Ishikawa (cell line): ENCODE measurements at regions not wholly inside any gene's neighbourhood (a gene's known extent, or its start where the extent isn't known, plus 50 kb on each side); places are given as distances from the start of the nearest gene placed in this dataset.

Experiments
- CREB1 ChIP-seq: IDR thresholded peaks from 2 replicates; pipeline ENCODE4 v1.6.1; 2012; ENCODE audit warnings: low read depth
- EGR1 ChIP-seq: IDR thresholded peaks from 2 replicates; pipeline ENCODE4 v1.6.1; 2012
- EP300 ChIP-seq: IDR thresholded peaks from 2 replicates; pipeline ENCODE4 v1.6.1; 2012; ENCODE audit warnings: borderline replicate concordance
- FOXM1 ChIP-seq: IDR thresholded peaks from 2 replicates; pipeline ENCODE4 v1.6.1; 2012; ENCODE audit warnings: low read depth, borderline replicate concordance
- MAX ChIP-seq: IDR thresholded peaks from 2 replicates; pipeline ENCODE4 v1.6.1; 2012
- NFIC ChIP-seq: IDR thresholded peaks from 2 replicates; pipeline ENCODE4 v1.6.1; 2012
- RAD21 ChIP-seq: IDR thresholded peaks from 2 replicates; pipeline ENCODE4 v1.6.1; 2012; ENCODE audit warnings: low read depth
- REST ChIP-seq: IDR thresholded peaks from 2 replicates; pipeline ENCODE4 v1.6.1; 2012; ENCODE audit warnings: low read depth, mild to moderate bottlenecking
- TAF1 ChIP-seq: IDR thresholded peaks from 2 replicates; pipeline ENCODE4 v1.6.1; 2012; ENCODE audit warnings: low read depth, mild to moderate bottlenecking
- TEAD4 ChIP-seq: IDR thresholded peaks from 2 replicates; pipeline ENCODE4 v1.6.1; 2012
- USF1 ChIP-seq: IDR thresholded peaks from 2 replicates; pipeline ENCODE4 v1.6.1; 2012

- TF ChIP-seq RAD21 (no peak), TAF1 (no peak), NFIC (no peak), EP300 (no peak), MAX (no peak), EGR1 (no peak), TEAD4 (no peak), REST (no peak), FOXM1 (no peak), USF1 (no peak), CREB1 (no peak)
Observed at GRCh38 chr2:228665232-228665631, 483.7 kb upstream of the SPHKAP start.
